GM19397 (cell line): ENCODE measurements at regions not wholly inside any gene's neighbourhood (a gene's known extent, or its start where the extent isn't known, plus 50 kb on each side); places are given as distances from the start of the nearest gene placed in this dataset.
"Not testable (repeated sequence)": the region's sequence is repeated elsewhere in the genome, so short reads cannot be mapped to it uniquely, and the experiment has no call there.

Source experiments
- ATAC-seq: cut with Tn5 transposase; IDR thresholded peaks from one replicate; pipeline ENCODE4 v1.9.1; 2021; ENCODE audit warnings: mild to moderate bottlenecking, moderate library complexity; ENCODE audit not compliant: unreplicated experiment

GRCh38 chr1:230493264-230493663, 67.1 kb upstream of the PGBD5 start:
- no peak for ATAC-seq

- ATAC-seq, result no peak
Observed at GRCh38 chr1:230490436-230490835, 64.3 kb upstream of the PGBD5 start.

- no peak for ATAC-seq
Observed at GRCh38 chr1:230487773-230488428, 61.8 kb upstream of the PGBD5 start.

- no peak for ATAC-seq
Observed at GRCh38 chr1:230476622-230477003, 50.5 kb upstream of the PGBD5 start.

GRCh38 chr1:230475856-230476621, 49.9 kb upstream of the PGBD5 start:
- not testable (repeated sequence) for ATAC-seq
